ENCODE measurements at regions not wholly inside any gene's neighbourhood (a gene's known extent, or its start where the extent isn't known, plus 50 kb on each side); places are given as distances from the start of the nearest gene placed in this dataset.

- 86% methylated on average over 8 of the region's 8 CpGs for WGBS (ENCODE audit: low lambda C conversion rate)
- no peaks in the 10 kb centered on the region for H4K20me1 ChIP-seq (ENCODE audit: insufficient read depth, low read length)
- H3K4me1 ChIP-seq (ENCODE audit: insufficient read depth, low read length), result no peaks in the 10 kb centered on the region
- no peaks in the 10 kb centered on the region for H3K79me2 ChIP-seq (ENCODE audit: insufficient read depth, low read length)
- peaks cover 63% of the 10 kb centered on the region for H3K9me3 ChIP-seq (ENCODE audit: low read length)
- no peak overlapping the region for H3K4me2 ChIP-seq (ENCODE audit: low read depth, low read length)
- no peaks in the 10 kb centered on the region for H3K27me3 ChIP-seq (ENCODE audit: control insufficient read depth in 1 of 2, insufficient read depth in 2 of 2, low read length in 2 of 2)
- no peak overlapping the region for H3K9ac ChIP-seq (ENCODE audit: insufficient read depth, low read depth, low read length)
- no peak overlapping the region for H3K27ac ChIP-seq (ENCODE audit: extremely low read length, insufficient read depth, low read length)
- H3K36me3 ChIP-seq (replicated peaks in 1 of 2; ENCODE audit: control insufficient read depth in 1 of 2, insufficient read depth in 2 of 2, low read length in 2 of 2), result no peaks in the 10 kb centered on the region
- intact Hi-C loops (cut with micrococcal nuclease; ENCODE audit: unreplicated experiment), result no loop called here
- FAIRE-seq (no peak), DNase-seq (ENCODE audit: low spot score) (no peak), ATAC-seq (no peak)
- in situ Hi-C loops (cut with HindIII; ENCODE audit: extremely low pct_ligation_motif_present, low pct_unique_long_range_greater_than_20kb), result no loop called here
- ChIA-PET POLR2A (no interaction called here), CTCF (ENCODE audit: low intra/inter-chr PET ratio, low total read pairs) (no interaction called here)
- no peak overlapping the region for H3K4me3 ChIP-seq (replicated peaks in 1 of 3; ENCODE audit: insufficient read depth in 1 of 3, low read depth in 2 of 3, low read length in 3 of 3)
- no TSS peak for BruUV-seq (replicated peaks)
- TF ChIP-seq HMGXB4 (CRISPR knock-in tag; IDR thresholded peaks at IDR 0.05; ENCODE audit: borderline replicate concordance in 1 of 2, low read depth in 1 of 2) (no peak), STAT6 (CRISPR knock-in tag; IDR thresholded peaks at IDR 0.05; ENCODE audit: borderline replicate concordance) (no peak), ARID5B (CRISPR knock-in tag; IDR thresholded peaks at IDR 0.05) (no peak)
- no peak overlapping the region for H2AFZ ChIP-seq (ENCODE audit: low read length)
These were observed 320.8 kb upstream of the INTU start for GRCh38 chr4:127311924-127312323.
